ENCODE measurements at regions not wholly inside any gene's neighbourhood (a gene's known extent, or its start where the extent isn't known, plus 50 kb on each side); places are given as distances from the start of the nearest gene placed in this dataset.

DNA sequence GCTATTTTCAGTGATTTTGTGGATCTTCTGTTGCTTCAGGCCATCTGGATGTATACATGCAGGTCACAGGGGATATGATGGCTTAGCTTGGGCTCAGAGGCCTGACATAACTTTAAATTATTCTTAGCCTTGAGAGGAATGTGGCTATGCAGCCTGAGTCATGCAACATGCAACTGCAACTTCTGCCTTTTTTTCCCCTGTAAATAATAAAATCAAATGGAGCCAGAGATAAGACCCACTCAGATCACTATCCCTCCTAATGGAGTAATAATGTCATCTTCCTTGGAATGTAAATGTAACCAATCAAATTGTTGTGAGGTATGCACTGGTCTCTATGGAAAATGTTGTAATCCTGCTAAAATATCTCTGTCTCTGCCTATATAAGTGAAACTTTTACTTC lies 54.9 kb downstream of the MAGEB17 start:
- TF ChIP-seq, protein P1, sequence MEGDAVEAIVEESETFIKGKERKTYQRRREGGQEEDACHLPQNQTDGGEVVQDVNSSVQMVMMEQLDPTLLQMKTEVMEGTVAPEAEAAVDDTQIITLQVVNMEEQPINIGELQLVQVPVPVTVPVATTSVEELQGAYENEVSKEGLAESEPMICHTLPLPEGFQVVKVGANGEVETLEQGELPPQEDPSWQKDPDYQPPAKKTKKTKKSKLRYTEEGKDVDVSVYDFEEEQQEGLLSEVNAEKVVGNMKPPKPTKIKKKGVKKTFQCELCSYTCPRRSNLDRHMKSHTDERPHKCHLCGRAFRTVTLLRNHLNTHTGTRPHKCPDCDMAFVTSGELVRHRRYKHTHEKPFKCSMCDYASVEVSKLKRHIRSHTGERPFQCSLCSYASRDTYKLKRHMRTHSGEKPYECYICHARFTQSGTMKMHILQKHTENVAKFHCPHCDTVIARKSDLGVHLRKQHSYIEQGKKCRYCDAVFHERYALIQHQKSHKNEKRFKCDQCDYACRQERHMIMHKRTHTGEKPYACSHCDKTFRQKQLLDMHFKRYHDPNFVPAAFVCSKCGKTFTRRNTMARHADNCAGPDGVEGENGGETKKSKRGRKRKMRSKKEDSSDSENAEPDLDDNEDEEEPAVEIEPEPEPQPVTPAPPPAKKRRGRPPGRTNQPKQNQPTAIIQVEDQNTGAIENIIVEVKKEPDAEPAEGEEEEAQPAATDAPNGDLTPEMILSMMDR (IDR thresholded peaks at IDR 0.05; ENCODE audit: extremely low read depth, low read depth, low read length) = no peak
- H3K4me2 ChIP-seq (ENCODE audit: insufficient read depth, low read length) = no peak overlapping the region
- no peaks in the 10 kb centered on the region for H3K27me3 ChIP-seq (ENCODE audit: insufficient read depth, low read length)
- no peaks in the 10 kb centered on the region for H4K20me1 ChIP-seq (ENCODE audit: insufficient read depth, low read length)
- peak; percentile 1 for DNase-seq (ENCODE audit: insufficient read length, low spot score, missing footprints)
- no peaks in the 10 kb centered on the region for H3K79me2 ChIP-seq (ENCODE audit: insufficient read depth, low read length)
- H3K4me3 ChIP-seq (ENCODE audit: insufficient read depth, low read length) = no peak overlapping the region
- no peak overlapping the region for H3K27ac ChIP-seq (ENCODE audit: low read depth, low read length)
- H3K4me1 ChIP-seq (ENCODE audit: insufficient read depth, low read length) = no peaks in the 10 kb centered on the region
- H3K36me3 ChIP-seq (ENCODE audit: insufficient read depth, low read length) = no peaks in the 10 kb centered on the region
- H3K9me3 ChIP-seq (ENCODE audit: low read depth, low read length) = no peaks in the 10 kb centered on the region
- no peak overlapping the region for H2AFZ ChIP-seq (ENCODE audit: low read length)

DNA sequence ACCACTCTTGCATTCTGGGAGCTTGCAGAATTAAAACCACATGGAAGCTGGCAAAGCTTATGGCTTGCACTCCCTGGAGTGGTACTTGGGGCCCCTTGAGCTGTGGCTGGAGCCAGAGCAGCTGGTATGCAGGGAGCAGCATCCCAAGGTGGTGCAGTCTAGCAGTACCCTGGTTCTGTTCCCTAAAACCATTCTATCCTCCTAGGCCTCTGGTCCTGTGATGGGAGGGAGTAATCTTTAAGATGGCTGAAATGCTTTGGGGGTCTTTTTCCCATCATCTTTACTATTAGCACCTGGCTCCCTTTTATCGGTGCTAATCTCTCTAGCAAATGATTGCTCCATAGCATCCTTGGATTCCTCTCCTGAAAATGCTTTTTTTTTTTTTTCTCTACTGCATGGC lies 56.1 kb downstream of the MAGEB17 start:
- Histone ChIP-seq H2AFZ (ENCODE audit: low read length) (no peak overlapping the region), H3K27ac (ENCODE audit: low read depth, low read length) (no peak overlapping the region), H3K36me3 (ENCODE audit: insufficient read depth, low read length) (no peaks in the 10 kb centered on the region), H3K4me2 (ENCODE audit: insufficient read depth, low read length) (no peak overlapping the region), H3K4me3 (ENCODE audit: insufficient read depth, low read length) (no peak overlapping the region), H4K20me1 (ENCODE audit: insufficient read depth, low read length) (no peaks in the 10 kb centered on the region), H3K9me3 (ENCODE audit: low read depth, low read length) (no peaks in the 10 kb centered on the region), H3K4me1 (ENCODE audit: insufficient read depth, low read length) (no peaks in the 10 kb centered on the region), H3K79me2 (ENCODE audit: insufficient read depth, low read length) (no peaks in the 10 kb centered on the region), H3K27me3 (ENCODE audit: insufficient read depth, low read length) (no peaks in the 10 kb centered on the region)
- DNase-seq (ENCODE audit: insufficient read length, low spot score, missing footprints) = no peak
- TF ChIP-seq, protein P1 (IDR thresholded peaks at IDR 0.05; ENCODE audit: extremely low read depth, low read depth, low read length) = no peak

DNA sequence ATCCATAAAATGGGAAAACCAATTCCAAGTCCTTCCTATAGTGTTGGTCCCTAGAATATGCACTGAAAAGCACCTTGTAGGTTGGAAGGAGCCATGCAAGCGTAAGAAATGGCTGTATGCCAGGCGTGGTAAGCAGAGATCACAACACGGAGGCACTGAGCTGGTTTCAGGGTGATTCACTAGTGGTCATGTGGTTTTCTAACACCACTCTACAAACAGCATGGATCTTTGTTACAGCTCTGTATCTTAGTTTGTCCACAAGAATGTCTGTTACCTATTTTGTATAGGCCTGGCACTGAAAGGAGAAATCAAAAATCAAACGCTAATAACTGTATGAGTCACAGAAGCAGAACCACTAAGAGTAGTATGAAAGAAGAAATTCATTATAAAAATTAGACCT lies 71.9 kb downstream of the MAGEB17 start:
- Histone ChIP-seq H3K36me3 (ENCODE audit: insufficient read depth, low read length) (no peaks in the 10 kb centered on the region), H4K20me1 (ENCODE audit: insufficient read depth, low read length) (no peaks in the 10 kb centered on the region), H3K4me1 (ENCODE audit: insufficient read depth, low read length) (peaks cover 10% of the 10 kb centered on the region), H3K27ac (ENCODE audit: low read depth, low read length) (no peak overlapping the region), H3K9me3 (ENCODE audit: low read depth, low read length) (no peaks in the 10 kb centered on the region), H3K4me3 (ENCODE audit: insufficient read depth, low read length) (no peak overlapping the region), H3K79me2 (ENCODE audit: insufficient read depth, low read length) (no peaks in the 10 kb centered on the region), H3K27me3 (ENCODE audit: insufficient read depth, low read length) (peaks cover 4% of the 10 kb centered on the region), H2AFZ (ENCODE audit: low read length) (no peak overlapping the region), H3K4me2 (ENCODE audit: insufficient read depth, low read length) (no peak overlapping the region)
- DNase-seq (ENCODE audit: insufficient read length, low spot score, missing footprints) = no peak
- TF ChIP-seq, protein P1 (IDR thresholded peaks at IDR 0.05; ENCODE audit: extremely low read depth, low read depth, low read length) = no peak

DNA sequence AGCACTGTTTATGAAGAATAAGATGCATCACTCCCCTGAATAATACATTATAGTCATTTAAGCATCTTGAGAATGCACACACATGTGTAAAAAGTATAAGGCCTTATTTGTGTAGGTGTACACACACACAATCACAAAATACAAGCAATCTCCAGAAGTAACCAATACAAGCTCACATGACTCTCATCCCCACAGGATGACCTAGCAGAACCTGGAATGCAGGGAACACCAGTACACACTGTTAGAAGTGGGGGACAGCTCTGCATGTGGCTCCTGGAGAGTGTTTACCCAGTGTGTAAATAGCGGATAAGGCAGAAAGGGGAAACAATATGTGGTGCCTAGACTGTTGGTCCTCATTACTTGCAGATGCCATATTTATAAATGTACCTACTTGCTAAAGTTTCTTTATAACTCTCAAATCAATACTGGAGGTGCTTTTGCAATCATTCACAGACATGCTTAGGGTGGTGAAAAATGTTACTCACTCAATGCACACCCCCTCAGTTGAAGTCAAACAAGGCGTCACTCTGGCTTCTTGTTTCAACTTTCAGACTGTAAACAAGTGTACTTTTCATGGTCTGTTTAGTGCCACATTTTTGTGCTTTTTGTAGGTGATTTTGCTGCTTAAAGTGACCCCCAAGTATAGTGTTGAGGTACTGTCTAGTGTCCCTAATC lies 73.1 kb downstream of the MAGEB17 start:
- H3K27me3 ChIP-seq (ENCODE audit: insufficient read depth, low read length) = peaks cover 4% of the 10 kb centered on the region
- H3K79me2 ChIP-seq (ENCODE audit: insufficient read depth, low read length) = no peaks in the 10 kb centered on the region
- TF ChIP-seq, protein P1 (IDR thresholded peaks at IDR 0.05; ENCODE audit: extremely low read depth, low read depth, low read length) = no peak
- no peak for DNase-seq (ENCODE audit: insufficient read length, low spot score, missing footprints)
- H3K9me3 ChIP-seq (ENCODE audit: low read depth, low read length) = no peaks in the 10 kb centered on the region
- H3K4me3 ChIP-seq (ENCODE audit: insufficient read depth, low read length) = no peak overlapping the region
- no peak overlapping the region for H2AFZ ChIP-seq (ENCODE audit: low read length)
- no peak overlapping the region for H3K27ac ChIP-seq (ENCODE audit: low read depth, low read length)
- H3K4me2 ChIP-seq (ENCODE audit: insufficient read depth, low read length) = no peak overlapping the region
- H3K36me3 ChIP-seq (ENCODE audit: insufficient read depth, low read length) = no peaks in the 10 kb centered on the region
- no peaks in the 10 kb centered on the region for H4K20me1 ChIP-seq (ENCODE audit: insufficient read depth, low read length)
- peaks cover 10% of the 10 kb centered on the region for H3K4me1 ChIP-seq (ENCODE audit: insufficient read depth, low read length)
